ENCODE measurements at regions not wholly inside any gene's neighbourhood (a gene's known extent, or its start where the extent isn't known, plus 50 kb on each side); places are given as distances from the start of the nearest gene placed in this dataset.

- ChIA-PET CTCF (no interaction called here), POLR2A (ENCODE audit: unreplicated experiment) (no interaction called here)
- Histone ChIP-seq H3K9me3 (ENCODE audit: control insufficient read depth, insufficient read depth, low read length) (no peaks in the 10 kb centered on the region), H4K91ac (ENCODE audit: insufficient read depth, low read depth, low read length) (no peak overlapping the region), H2BK5ac (ENCODE audit: low read depth, low read length, poor library complexity, severe bottlenecking) (no peak overlapping the region), H2BK120ac (ENCODE audit: low read depth, low read length) (no peak overlapping the region), H2AK5ac (ENCODE audit: low read depth, low read length) (no peak overlapping the region), H4K20me1 (ENCODE audit: insufficient read depth, low read length) (no peaks in the 10 kb centered on the region), H3K9me1 (ENCODE audit: insufficient read depth, low read length) (no peaks in the 10 kb centered on the region), H3K14ac (replicated peaks; ENCODE audit: low read depth, low read length) (no peak overlapping the region), H3K23ac (ENCODE audit: low read depth, low read length) (no peak overlapping the region), H2AFZ (replicated peaks; ENCODE audit: low read length, poor library complexity) (no peak overlapping the region), H4K5ac (ENCODE audit: low read depth, low read length) (no peak overlapping the region), H3K4ac (ENCODE audit: low read depth, low read length) (no peak overlapping the region), H3K56ac (ENCODE audit: extremely low read depth, insufficient read depth, low read length) (no peak overlapping the region), H3K4me3 (ENCODE audit: insufficient read depth, low read depth, low read length) (no peak overlapping the region), H3K18ac (ENCODE audit: low read depth, low read length) (no peak overlapping the region), H2AK9ac (replicated peaks; ENCODE audit: low read depth, low read length, poor library complexity) (no peak overlapping the region), H3K9ac (ENCODE audit: low read depth, low read length) (no peak overlapping the region), H3K27me3 (ENCODE audit: control insufficient read depth, insufficient read depth, low read length) (peaks cover 8% of the 10 kb centered on the region), H3K4me2 (ENCODE audit: low read depth, low read length) (no peak overlapping the region), H3K79me1 (ENCODE audit: low read depth in 1 of 2, low read length in 2 of 2) (no peaks in the 10 kb centered on the region), H4K8ac (ENCODE audit: low read depth in 2 of 2, low read length in 2 of 2) (no peak overlapping the region), H3K4me1 (ENCODE audit: control insufficient read depth, insufficient read depth, low read length) (no peaks in the 10 kb centered on the region), H3K36me3 (ENCODE audit: control insufficient read depth, insufficient read depth, low read length) (no peaks in the 10 kb centered on the region), H2BK15ac (ENCODE audit: low read depth, low read length) (no peak overlapping the region; the same call in 2 of the 3 replicates), H2BK20ac (ENCODE audit: low read depth, low read length) (no peak overlapping the region), H3K27ac (ENCODE audit: insufficient read depth, low read length) (no peak overlapping the region)
- 83% methylated on average over 3 of the region's 5 CpGs; no CpG with 5 or more reads in 1 of the 2 experiments for WGBS, 2 experiments (ENCODE audit: extremely low coverage in 2 of 2, insufficient read length in 1 of 2)
- in situ Hi-C loops (cut with MboI; ENCODE audit: low sequenced_read_pairs) (no loop called here), intact Hi-C loops (cut with micrococcal nuclease) (no loop called here), dilution Hi-C loops (cut with HindIII; ENCODE audit: low sequenced_read_pairs, unreplicated experiment) (no loop called here)
- BruUV-seq (replicated peaks), result no TSS peak
- TF ChIP-seq NFE2L2 (IDR thresholded peaks at IDR 0.05; ENCODE audit: low read depth, low read length) (no peak), FOS (IDR thresholded peaks at IDR 0.05; ENCODE audit: low read depth, low read length) (no peak), CHD1 (IDR thresholded peaks at IDR 0.05; ENCODE audit: low read depth, low read length) (no peak), CTCF (conservative IDR thresholded peaks at IDR 0.05; ENCODE audit: low read depth, low read length) (no peak), RCOR1 (IDR thresholded peaks at IDR 0.05; ENCODE audit: insufficient replicate concordance, low read length) (no peak), USF2 (IDR thresholded peaks at IDR 0.05; ENCODE audit: low read depth, low read length) (no peak), MXI1 (IDR thresholded peaks at IDR 0.05; ENCODE audit: borderline replicate concordance, low read depth, low read length) (no peak), MAFK (IDR thresholded peaks at IDR 0.05; ENCODE audit: low read depth, low read length) (no peak), BHLHE40 (IDR thresholded peaks at IDR 0.05; ENCODE audit: low read depth, low read length) (no peak), CEBPB (IDR thresholded peaks at IDR 0.05; ENCODE audit: low read depth, low read length) (no peak), POLR2A (IDR thresholded peaks at IDR 0.05; ENCODE audit: low read depth, low read length) (no peak), RAD21 (IDR thresholded peaks at IDR 0.05; ENCODE audit: low read length) (no peak), MAZ (IDR thresholded peaks at IDR 0.05; ENCODE audit: borderline replicate concordance, low read depth, low read length) (no peak), RFX5 (IDR thresholded peaks at IDR 0.05; ENCODE audit: low read depth, low read length) (no peak), SMC3 (IDR thresholded peaks at IDR 0.05; ENCODE audit: low read depth, low read length) (no peak)
- TF ChIP-seq, protein P1, sequence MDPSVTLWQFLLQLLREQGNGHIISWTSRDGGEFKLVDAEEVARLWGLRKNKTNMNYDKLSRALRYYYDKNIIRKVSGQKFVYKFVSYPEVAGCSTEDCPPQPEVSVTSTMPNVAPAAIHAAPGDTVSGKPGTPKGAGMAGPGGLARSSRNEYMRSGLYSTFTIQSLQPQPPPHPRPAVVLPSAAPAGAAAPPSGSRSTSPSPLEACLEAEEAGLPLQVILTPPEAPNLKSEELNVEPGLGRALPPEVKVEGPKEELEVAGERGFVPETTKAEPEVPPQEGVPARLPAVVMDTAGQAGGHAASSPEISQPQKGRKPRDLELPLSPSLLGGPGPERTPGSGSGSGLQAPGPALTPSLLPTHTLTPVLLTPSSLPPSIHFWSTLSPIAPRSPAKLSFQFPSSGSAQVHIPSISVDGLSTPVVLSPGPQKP (IDR thresholded peaks at IDR 0.05; ENCODE audit: borderline replicate concordance, low read depth, low read length), result no peak
- no peak for ATAC-seq (ENCODE audit: low read depth)
- DNase-seq, result no peak
Observed at GRCh38 chr10:63066606-63067005, 66.5 kb upstream of the NRBF2 start.

All from IMR-90 (cell line).